ENCODE measurements at regions not wholly inside any gene's neighbourhood (a gene's known extent, or its start where the extent isn't known, plus 50 kb on each side); places are given as distances from the start of the nearest gene placed in this dataset.

GRCh38 chr20:48231253-48231930, 446.1 kb upstream of the SULF2 start:
- Histone ChIP-seq H3K9ac (ENCODE audit: low read depth in 1 of 3, low read length in 3 of 3) (no peak overlapping the region), H3K4me3 (ENCODE audit: low read length in 3 of 3) (no peak overlapping the region), H3K27me3 (ENCODE audit: control insufficient read depth in 3 of 3, insufficient read depth in 3 of 3, low read length in 3 of 3) (peaks cover 0 to 4% (median 0%) of the 10 kb centered on the region in 3 donors), H3K27ac (ENCODE audit: low read depth, low read length) (no peak overlapping the region), H3K9me3 (ENCODE audit: control insufficient read depth in 3 of 3, low read length in 3 of 3) (peaks cover 0 to 5% (median 2%) of the 10 kb centered on the region in 3 donors), H3K36me3 (ENCODE audit: control insufficient read depth in 3 of 3, insufficient read depth in 3 of 3, low read length in 3 of 3) (no peaks in the 10 kb centered on the region), H3K4me1 (ENCODE audit: control insufficient read depth in 3 of 3, insufficient read depth in 3 of 3, low read length in 3 of 3) (no peaks in the 10 kb centered on the region)

GRCh38 chr20:48230216-48230615, 444.9 kb upstream of the SULF2 start:
- no peak overlapping the region for H3K4me3 ChIP-seq (ENCODE audit: low read length in 3 of 3)
- H3K9me3 ChIP-seq (ENCODE audit: control insufficient read depth in 3 of 3, low read length in 3 of 3) = peaks cover 0 to 5% (median 2%) of the 10 kb centered on the region in 3 donors
- H3K27ac ChIP-seq (ENCODE audit: low read depth, low read length) = no peak overlapping the region
- no peaks in the 10 kb centered on the region for H3K4me1 ChIP-seq (ENCODE audit: control insufficient read depth in 3 of 3, insufficient read depth in 3 of 3, low read length in 3 of 3)
- H3K27me3 ChIP-seq (ENCODE audit: control insufficient read depth in 3 of 3, insufficient read depth in 3 of 3, low read length in 3 of 3) = peaks cover 0 to 4% (median 0%) of the 10 kb centered on the region in 3 donors
- no peak overlapping the region for H3K9ac ChIP-seq (ENCODE audit: low read depth in 1 of 3, low read length in 3 of 3)
- H3K36me3 ChIP-seq (ENCODE audit: control insufficient read depth in 3 of 3, insufficient read depth in 3 of 3, low read length in 3 of 3) = no peaks in the 10 kb centered on the region

GRCh38 chr20:48227381-48227780, 442.1 kb upstream of the SULF2 start:
- H3K36me3 ChIP-seq (ENCODE audit: control insufficient read depth in 3 of 3, insufficient read depth in 3 of 3, low read length in 3 of 3) = no peaks in the 10 kb centered on the region
- H3K4me1 ChIP-seq (ENCODE audit: control insufficient read depth in 3 of 3, insufficient read depth in 3 of 3, low read length in 3 of 3) = no peaks in the 10 kb centered on the region
- peaks cover 0 to 5% (median 2%) of the 10 kb centered on the region in 3 donors for H3K9me3 ChIP-seq (ENCODE audit: control insufficient read depth in 3 of 3, low read length in 3 of 3)
- no peak overlapping the region for H3K27ac ChIP-seq (ENCODE audit: low read depth, low read length)
- H3K27me3 ChIP-seq (ENCODE audit: control insufficient read depth in 3 of 3, insufficient read depth in 3 of 3, low read length in 3 of 3) = peaks cover 0 to 19% (median 13%) of the 10 kb centered on the region in 3 donors
- H3K4me3 ChIP-seq (ENCODE audit: low read length in 3 of 3) = no peak overlapping the region
- H3K9ac ChIP-seq (ENCODE audit: low read depth in 1 of 3, low read length in 3 of 3) = no peak overlapping the region

DNA sequence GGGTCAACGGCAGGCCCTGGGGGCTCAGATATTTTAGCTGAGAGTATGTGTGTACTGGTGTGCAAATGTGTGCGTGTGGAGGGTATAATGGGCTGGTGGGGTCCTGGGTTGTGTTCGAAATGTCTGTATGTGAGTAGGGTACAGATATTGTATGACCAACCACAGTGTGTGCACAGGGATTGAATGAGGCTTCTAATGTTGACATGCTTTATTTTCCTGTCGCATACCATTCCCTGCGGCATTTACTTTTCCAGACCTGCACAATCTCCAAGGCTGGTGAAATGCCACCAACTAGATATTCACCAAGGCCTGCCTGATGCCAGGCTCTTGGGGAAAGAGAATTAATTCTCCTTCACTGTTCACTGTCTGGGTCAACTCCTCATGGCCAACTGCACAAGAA, 441.4 kb upstream of the SULF2 start:
- Histone ChIP-seq H3K9ac (ENCODE audit: low read depth in 1 of 3, low read length in 3 of 3) (no peak overlapping the region), H3K27ac (ENCODE audit: low read depth, low read length) (no peak overlapping the region), H3K4me1 (ENCODE audit: control insufficient read depth in 3 of 3, insufficient read depth in 3 of 3, low read length in 3 of 3) (no peaks in the 10 kb centered on the region), H3K36me3 (ENCODE audit: control insufficient read depth in 3 of 3, insufficient read depth in 3 of 3, low read length in 3 of 3) (no peaks in the 10 kb centered on the region), H3K27me3 (ENCODE audit: control insufficient read depth in 3 of 3, insufficient read depth in 3 of 3, low read length in 3 of 3) (peaks cover 0 to 19% (median 15%) of the 10 kb centered on the region in 3 donors), H3K4me3 (ENCODE audit: low read length in 3 of 3) (no peak overlapping the region), H3K9me3 (ENCODE audit: control insufficient read depth in 3 of 3, low read length in 3 of 3) (peaks cover 0 to 5% (median 2%) of the 10 kb centered on the region in 3 donors)

- Histone ChIP-seq H3K9me3 (ENCODE audit: control insufficient read depth in 3 of 3, low read length in 3 of 3) (no peaks in the 10 kb centered on the region), H3K27ac (ENCODE audit: low read depth, low read length) (no peak overlapping the region), H3K4me3 (ENCODE audit: low read length in 3 of 3) (no peak overlapping the region), H3K4me1 (ENCODE audit: control insufficient read depth in 3 of 3, insufficient read depth in 3 of 3, low read length in 3 of 3) (no peaks in the 10 kb centered on the region), H3K9ac (ENCODE audit: low read depth in 1 of 3, low read length in 3 of 3) (no peak overlapping the region), H3K36me3 (ENCODE audit: control insufficient read depth in 3 of 3, insufficient read depth in 3 of 3, low read length in 3 of 3) (no peaks in the 10 kb centered on the region), H3K27me3 (ENCODE audit: control insufficient read depth in 3 of 3, insufficient read depth in 3 of 3, low read length in 3 of 3) (peaks cover 0 to 19% (median 15%) of the 10 kb centered on the region in 3 donors)
Observed at GRCh38 chr20:48224533-48225050, 439.3 kb upstream of the SULF2 start.

DNA sequence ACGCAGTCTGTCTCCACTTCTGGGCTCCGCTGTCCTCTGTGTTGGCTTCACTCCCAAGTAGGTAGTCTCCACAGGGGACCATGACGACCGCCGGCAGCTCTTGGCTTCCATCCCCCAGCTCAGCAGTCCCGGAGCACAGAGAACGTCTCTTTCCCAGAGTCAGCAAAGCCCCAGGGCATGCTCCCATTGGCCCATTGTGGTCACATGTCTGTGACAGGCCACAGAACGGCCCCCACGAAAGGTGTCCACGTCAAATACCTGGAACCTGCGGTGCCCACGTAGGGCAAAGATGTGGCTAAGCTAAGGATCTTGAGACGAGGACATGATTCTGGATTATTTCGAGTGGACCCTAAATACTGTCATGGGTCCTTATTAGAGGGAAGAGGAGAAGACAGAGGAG, 438.4 kb upstream of the SULF2 start:
- H3K9ac ChIP-seq (ENCODE audit: low read depth in 1 of 3, low read length in 3 of 3) = no peak overlapping the region
- no peak overlapping the region for H3K4me3 ChIP-seq (ENCODE audit: low read length in 3 of 3)
- no peaks in the 10 kb centered on the region for H3K9me3 ChIP-seq (ENCODE audit: control insufficient read depth in 3 of 3, low read length in 3 of 3)
- peaks cover 0 to 22% (median 15%) of the 10 kb centered on the region in 3 donors for H3K27me3 ChIP-seq (ENCODE audit: control insufficient read depth in 3 of 3, insufficient read depth in 3 of 3, low read length in 3 of 3)
- no peak overlapping the region for H3K27ac ChIP-seq (ENCODE audit: low read depth, low read length)
- H3K36me3 ChIP-seq (ENCODE audit: control insufficient read depth in 3 of 3, insufficient read depth in 3 of 3, low read length in 3 of 3) = no peaks in the 10 kb centered on the region
- H3K4me1 ChIP-seq (ENCODE audit: control insufficient read depth in 3 of 3, insufficient read depth in 3 of 3, low read length in 3 of 3) = no peaks in the 10 kb centered on the region

- no peaks in the 10 kb centered on the region for H3K9me3 ChIP-seq (ENCODE audit: control insufficient read depth in 3 of 3, low read length in 3 of 3)
Observed at GRCh38 chr20:48222595-48223180, 437.4 kb upstream of the SULF2 start.

DNA sequence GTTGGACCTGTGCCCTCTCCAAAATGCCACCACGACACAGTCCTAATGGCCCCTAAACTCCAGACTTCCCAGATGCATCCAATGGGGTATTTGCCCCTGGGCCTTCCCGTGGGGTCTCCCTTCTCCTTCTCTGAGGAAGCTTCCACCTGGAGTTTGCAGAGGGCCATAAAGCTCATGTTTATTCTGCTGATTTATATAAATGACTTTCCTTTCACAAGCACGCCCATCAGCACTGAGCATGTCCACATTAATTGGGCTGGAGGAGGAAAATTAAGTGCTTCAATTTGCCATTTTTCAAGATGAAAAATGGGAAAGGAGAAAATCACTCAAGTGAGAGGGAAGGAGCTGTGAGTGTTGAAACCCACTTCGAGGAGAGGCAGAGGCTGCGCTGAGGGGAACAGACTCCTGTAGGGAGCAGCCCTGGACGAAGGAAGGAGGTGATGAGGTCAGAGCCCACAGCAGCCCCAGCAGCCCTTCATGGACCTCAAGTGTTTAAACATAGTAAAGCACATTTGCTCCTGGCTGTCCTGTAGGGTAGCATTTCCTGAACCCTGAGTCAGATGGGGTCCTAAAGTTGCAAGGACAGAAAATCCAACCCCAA, 434.9 kb upstream of the SULF2 start:
- H3K9ac ChIP-seq (ENCODE audit: low read depth in 1 of 3, low read length in 3 of 3) = no peak overlapping the region
- H3K36me3 ChIP-seq (ENCODE audit: control insufficient read depth in 3 of 3, insufficient read depth in 3 of 3, low read length in 3 of 3) = no peaks in the 10 kb centered on the region
- H3K4me1 ChIP-seq (ENCODE audit: control insufficient read depth in 3 of 3, insufficient read depth in 3 of 3, low read length in 3 of 3) = no peaks in the 10 kb centered on the region
- no peaks in the 10 kb centered on the region for H3K9me3 ChIP-seq (ENCODE audit: control insufficient read depth in 3 of 3, low read length in 3 of 3)
- no peak overlapping the region for H3K4me3 ChIP-seq (ENCODE audit: low read length in 3 of 3)
- H3K27ac ChIP-seq (ENCODE audit: low read depth, low read length) = no peak overlapping the region
- H3K27me3 ChIP-seq (ENCODE audit: control insufficient read depth in 3 of 3, insufficient read depth in 3 of 3, low read length in 3 of 3) = peaks cover 0 to 23% (median 15%) of the 10 kb centered on the region in 3 donors

More at GRCh38 chr20:48222595-48223180, 437.4 kb upstream of the SULF2 start:
- no peaks in the 10 kb centered on the region for H3K36me3 ChIP-seq (ENCODE audit: control insufficient read depth in 3 of 3, insufficient read depth in 3 of 3, low read length in 3 of 3)
- H3K4me3 ChIP-seq (ENCODE audit: low read length in 3 of 3) = no peak overlapping the region
- H3K27ac ChIP-seq (ENCODE audit: low read depth, low read length) = no peak overlapping the region
- H3K4me1 ChIP-seq (ENCODE audit: control insufficient read depth in 3 of 3, insufficient read depth in 3 of 3, low read length in 3 of 3) = no peaks in the 10 kb centered on the region
- no peak overlapping the region for H3K9ac ChIP-seq (ENCODE audit: low read depth in 1 of 3, low read length in 3 of 3)
- H3K27me3 ChIP-seq (ENCODE audit: control insufficient read depth in 3 of 3, insufficient read depth in 3 of 3, low read length in 3 of 3) = peaks cover 0 to 18% (median 15%) of the 10 kb centered on the region in 3 donors

DNA sequence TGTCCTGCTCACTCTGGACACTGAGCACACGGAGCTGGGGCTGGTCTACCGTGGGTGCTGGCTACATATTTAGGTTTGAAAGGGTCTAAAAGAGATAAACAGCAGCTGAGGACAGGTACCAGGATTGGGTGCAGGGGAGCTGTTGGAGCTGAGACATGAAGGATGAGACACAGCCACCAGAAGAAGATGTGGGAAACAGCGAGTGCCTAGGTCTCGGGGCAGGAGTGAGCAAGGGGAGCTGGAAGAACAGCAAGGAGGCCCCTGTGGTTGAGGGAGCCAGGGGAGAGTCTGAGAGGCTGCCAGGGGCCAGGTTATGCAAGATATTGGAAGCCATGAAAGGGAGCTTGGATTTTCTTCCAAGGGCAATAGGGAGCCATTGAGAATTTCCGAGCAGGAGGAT, 434.0 kb upstream of the SULF2 start:
- H3K4me3 ChIP-seq (ENCODE audit: low read length in 3 of 3) = no peak overlapping the region
- H3K9me3 ChIP-seq (ENCODE audit: control insufficient read depth in 3 of 3, low read length in 3 of 3) = no peaks in the 10 kb centered on the region
- no peak overlapping the region for H3K27ac ChIP-seq (ENCODE audit: low read depth, low read length)
- H3K36me3 ChIP-seq (ENCODE audit: control insufficient read depth in 3 of 3, insufficient read depth in 3 of 3, low read length in 3 of 3) = no peaks in the 10 kb centered on the region
- H3K27me3 ChIP-seq (ENCODE audit: control insufficient read depth in 3 of 3, insufficient read depth in 3 of 3, low read length in 3 of 3) = peaks cover 0 to 25% (median 18%) of the 10 kb centered on the region in 3 donors
- H3K4me1 ChIP-seq (ENCODE audit: control insufficient read depth in 3 of 3, insufficient read depth in 3 of 3, low read length in 3 of 3) = no peaks in the 10 kb centered on the region
- H3K9ac ChIP-seq (ENCODE audit: low read depth in 1 of 3, low read length in 3 of 3) = no peak overlapping the region

DNA sequence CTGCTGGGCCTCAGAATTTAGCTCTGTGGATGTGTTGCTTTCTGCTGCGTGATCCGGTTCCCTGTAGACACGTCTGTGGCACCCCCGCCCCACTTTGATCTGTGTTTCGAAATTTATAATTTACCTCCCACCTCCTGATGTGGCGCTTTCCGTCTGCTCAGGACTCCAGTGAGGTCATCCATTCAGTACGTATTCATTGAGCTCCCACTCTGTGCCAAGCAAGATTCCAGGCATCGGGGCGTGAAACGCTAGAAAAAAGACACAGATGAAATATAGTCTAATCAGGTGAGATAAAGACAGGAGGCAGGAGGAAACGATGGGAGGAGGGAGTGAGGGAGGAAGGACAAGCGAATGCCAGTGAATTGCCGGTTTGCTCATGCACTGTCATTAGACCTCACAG, 431.9 kb upstream of the SULF2 start:
- no peak overlapping the region for H3K27ac ChIP-seq (ENCODE audit: low read depth, low read length)
- H3K4me1 ChIP-seq (ENCODE audit: control insufficient read depth in 3 of 3, insufficient read depth in 3 of 3, low read length in 3 of 3) = peaks cover 0 to 4% (median 0%) of the 10 kb centered on the region in 3 donors
- H3K9ac ChIP-seq (ENCODE audit: low read depth in 1 of 3, low read length in 3 of 3) = no peak overlapping the region
- no peaks in the 10 kb centered on the region for H3K36me3 ChIP-seq (ENCODE audit: control insufficient read depth in 3 of 3, insufficient read depth in 3 of 3, low read length in 3 of 3)
- no peaks in the 10 kb centered on the region for H3K9me3 ChIP-seq (ENCODE audit: control insufficient read depth in 3 of 3, low read length in 3 of 3)
- peaks cover 0 to 16% (median 6%) of the 10 kb centered on the region in 3 donors for H3K27me3 ChIP-seq (ENCODE audit: control insufficient read depth in 3 of 3, insufficient read depth in 3 of 3, low read length in 3 of 3)
- H3K4me3 ChIP-seq (ENCODE audit: low read length in 3 of 3) = no peak overlapping the region
